T-helper 2 cell treated with Interferon-gamma antibody and Interleukin-4, amounts not matched to agents 100 ng/mL and 5 ng/mL, for 36 hours (primary cell): ENCODE measurements at regions not wholly inside any gene's neighbourhood (a gene's known extent, or its start where the extent isn't known, plus 50 kb on each side); places are given as distances from the start of the nearest gene placed in this dataset.

Experiments
- intact Hi-C: fragments of 100-400 bp; cut with micrococcal nuclease; formaldehyde crosslinking; loops from one replicate; pipeline ENCODE4 v1.15.1; 2023

- intact Hi-C loops = no loop called here
Measured at GRCh38 chr20:40493071-40493470, 196.0 kb downstream of the MAFB start.

GRCh38 chr20:40491009-40491590, 197.9 kb downstream of the MAFB start:
- intact Hi-C loops = no loop called here

- intact Hi-C loops = no loop called here
Measured at GRCh38 chr20:40489886-40490285, 199.2 kb downstream of the MAFB start.

GRCh38 chr20:40488401-40488800, 200.6 kb downstream of the MAFB start:
- intact Hi-C loops = no loop called here

- intact Hi-C loops = no loop called here
Measured at GRCh38 chr20:40486297-40486696, 202.7 kb downstream of the MAFB start.

- intact Hi-C loops = no loop called here
Measured at GRCh38 chr20:40481743-40482458, 207.1 kb downstream of the MAFB start.

GRCh38 chr20:40481337-40481736, 207.7 kb downstream of the MAFB start:
- intact Hi-C loops = no loop called here

- intact Hi-C loops = no loop called here
Measured at GRCh38 chr20:40477805-40478204, 211.2 kb downstream of the MAFB start.

- intact Hi-C loops = no loop called here
Measured at GRCh38 chr20:40476461-40476860, 212.6 kb downstream of the MAFB start.

- intact Hi-C loops = no loop called here
Measured at GRCh38 chr20:40472905-40473304, 216.1 kb downstream of the MAFB start.

- intact Hi-C loops = no loop called here
Measured at GRCh38 chr20:40471261-40471629, 217.8 kb downstream of the MAFB start.

- intact Hi-C loops = no loop called here
Measured at GRCh38 chr20:40470445-40471260, 218.4 kb downstream of the MAFB start.

GRCh38 chr20:40468759-40469158, 220.3 kb downstream of the MAFB start:
- intact Hi-C loops = no loop called here

GRCh38 chr20:40467703-40468411, 221.2 kb downstream of the MAFB start:
- intact Hi-C loops = no loop called here

GRCh38 chr20:40467067-40467466, 222.0 kb downstream of the MAFB start:
- intact Hi-C loops = no loop called here

- intact Hi-C loops = no loop called here
Measured at GRCh38 chr20:40464731-40465208, 224.3 kb downstream of the MAFB start.

GRCh38 chr20:40463171-40463570, 225.9 kb downstream of the MAFB start:
- intact Hi-C loops = no loop called here

GRCh38 chr20:40462566-40462965, 226.5 kb downstream of the MAFB start:
- intact Hi-C loops = no loop called here

- intact Hi-C loops = no loop called here
Measured at GRCh38 chr20:40459299-40459698, 229.7 kb downstream of the MAFB start.

- intact Hi-C loops = no loop called here
Measured at GRCh38 chr20:40457404-40457803, 231.6 kb downstream of the MAFB start.

- intact Hi-C loops = no loop called here
Measured at GRCh38 chr20:40452758-40453157, 236.3 kb downstream of the MAFB start.

GRCh38 chr20:40451552-40451951, 237.5 kb downstream of the MAFB start:
- intact Hi-C loops = no loop called here
